ENCODE measurements at regions not wholly inside any gene's neighbourhood (a gene's known extent, or its start where the extent isn't known, plus 50 kb on each side); places are given as distances from the start of the nearest gene placed in this dataset.

DNA sequence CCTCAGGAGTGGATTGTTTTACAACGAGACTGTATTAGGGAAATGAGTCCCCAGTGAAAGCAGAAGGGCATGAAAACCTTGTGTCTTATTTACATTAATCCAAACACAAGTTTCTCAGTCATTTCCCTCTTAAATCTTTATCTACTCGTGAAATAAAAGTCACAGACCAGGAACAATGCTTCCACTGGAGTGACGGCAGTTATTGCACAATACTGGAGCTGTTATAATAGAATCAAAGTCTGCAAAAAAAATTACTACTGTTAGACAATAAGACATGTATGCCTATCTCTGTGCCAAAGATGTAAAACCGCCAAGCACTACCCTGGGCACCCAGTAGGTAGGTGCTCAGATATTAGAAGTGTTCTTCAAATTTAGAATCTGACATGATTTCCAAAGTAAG is 375.5 kb downstream of the ZNF521 start:
- no peak for ATAC-seq (ENCODE audit: low read depth)
- POLR2A ChIA-PET: no interaction called here
- TF ChIP-seq, protein P1, sequence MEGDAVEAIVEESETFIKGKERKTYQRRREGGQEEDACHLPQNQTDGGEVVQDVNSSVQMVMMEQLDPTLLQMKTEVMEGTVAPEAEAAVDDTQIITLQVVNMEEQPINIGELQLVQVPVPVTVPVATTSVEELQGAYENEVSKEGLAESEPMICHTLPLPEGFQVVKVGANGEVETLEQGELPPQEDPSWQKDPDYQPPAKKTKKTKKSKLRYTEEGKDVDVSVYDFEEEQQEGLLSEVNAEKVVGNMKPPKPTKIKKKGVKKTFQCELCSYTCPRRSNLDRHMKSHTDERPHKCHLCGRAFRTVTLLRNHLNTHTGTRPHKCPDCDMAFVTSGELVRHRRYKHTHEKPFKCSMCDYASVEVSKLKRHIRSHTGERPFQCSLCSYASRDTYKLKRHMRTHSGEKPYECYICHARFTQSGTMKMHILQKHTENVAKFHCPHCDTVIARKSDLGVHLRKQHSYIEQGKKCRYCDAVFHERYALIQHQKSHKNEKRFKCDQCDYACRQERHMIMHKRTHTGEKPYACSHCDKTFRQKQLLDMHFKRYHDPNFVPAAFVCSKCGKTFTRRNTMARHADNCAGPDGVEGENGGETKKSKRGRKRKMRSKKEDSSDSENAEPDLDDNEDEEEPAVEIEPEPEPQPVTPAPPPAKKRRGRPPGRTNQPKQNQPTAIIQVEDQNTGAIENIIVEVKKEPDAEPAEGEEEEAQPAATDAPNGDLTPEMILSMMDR (IDR thresholded peaks at IDR 0.05): no peak

DNA sequence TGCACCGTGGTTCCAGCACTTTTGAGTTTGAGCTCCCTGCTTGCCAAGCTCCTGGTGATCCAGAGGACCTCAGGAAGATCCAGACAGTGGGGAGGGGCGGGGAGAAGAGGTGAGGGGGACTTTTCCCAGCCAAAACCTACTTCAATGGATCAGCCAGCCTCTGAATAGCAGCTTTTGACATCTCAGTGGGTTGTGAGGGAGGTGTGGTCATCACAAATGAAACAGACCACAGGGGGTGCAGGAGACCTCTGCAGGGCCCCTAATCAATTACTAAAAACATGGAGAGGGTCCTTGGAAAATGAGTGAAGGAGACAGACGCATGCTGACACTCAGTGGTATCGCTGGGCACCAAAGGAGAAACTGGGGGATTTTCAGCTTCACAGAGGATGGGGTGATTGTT is 372.7 kb downstream of the ZNF521 start:
- Mint-ChIP-seq H3K27ac (no peak overlapping the region), H3K27me3 (peaks cover 32% of the 10 kb centered on the region), H3K4me1 (no peaks in the 10 kb centered on the region), H3K4me3 (no peak overlapping the region), H3K36me3 (ENCODE audit: low read depth) (no peaks in the 10 kb centered on the region), H3K9me3 (no peaks in the 10 kb centered on the region)
- ChIA-PET POLR2A (no interaction called here), CTCF (interaction anchor here (0.6 kb wide), 1 partner anchor 25 kb away, joined by 3 read pairs; no protein-coding TSS in a partner anchor)
- intact Hi-C loops (cut with micrococcal nuclease): no loop called here
- no peak for ATAC-seq (ENCODE audit: low read depth)
- TF ChIP-seq, protein P1 (IDR thresholded peaks at IDR 0.05): no peak
- no peak for DNase-seq

More for the DNA sequence above, 375.5 kb downstream of the ZNF521 start:
- no peaks in the 10 kb centered on the region for H3K9me3 Mint-ChIP-seq
- H3K4me3 Mint-ChIP-seq: no peak overlapping the region
- no peaks in the 10 kb centered on the region for H3K36me3 Mint-ChIP-seq (ENCODE audit: low read depth)
- DNase-seq: no peak
- CTCF ChIA-PET: no interaction called here
- no peak overlapping the region for H3K27ac Mint-ChIP-seq
- intact Hi-C loops (cut with micrococcal nuclease): no loop called here
- no peaks in the 10 kb centered on the region for H3K4me1 Mint-ChIP-seq
- peaks cover 28% of the 10 kb centered on the region for H3K27me3 Mint-ChIP-seq

DNA sequence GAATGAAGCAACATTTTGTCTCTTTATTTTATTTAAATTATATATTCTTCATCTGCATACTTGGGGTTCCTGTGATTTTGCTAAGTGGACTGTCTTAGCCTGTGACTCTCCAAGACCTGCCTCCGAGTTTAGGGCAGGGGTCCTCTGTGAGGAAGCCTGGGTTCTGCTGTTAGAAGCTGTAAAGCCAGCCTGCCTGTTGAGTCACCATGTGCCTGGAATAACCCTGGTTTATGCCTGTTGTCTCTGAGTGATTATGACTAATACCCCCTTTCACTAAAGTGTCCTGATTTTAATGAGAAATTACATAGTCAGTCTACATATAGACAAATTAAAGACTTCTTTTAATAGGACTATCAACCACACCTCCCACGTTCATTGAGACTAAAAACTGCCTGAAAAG is 369.1 kb downstream of the ZNF521 start:
- POLR2A ChIA-PET: no interaction called here
- intact Hi-C loops (cut with micrococcal nuclease): no loop called here
- ATAC-seq (ENCODE audit: low read depth): no peak
- no peaks in the 10 kb centered on the region for H3K36me3 Mint-ChIP-seq (ENCODE audit: low read depth)
- TF ChIP-seq, protein P1 (IDR thresholded peaks at IDR 0.05): no peak
- CTCF ChIA-PET: no interaction called here
- H3K27ac Mint-ChIP-seq: no peak overlapping the region
- no peaks in the 10 kb centered on the region for H3K9me3 Mint-ChIP-seq
- H3K27me3 Mint-ChIP-seq: peaks cover 24% of the 10 kb centered on the region
- H3K4me3 Mint-ChIP-seq: no peak overlapping the region
- H3K4me1 Mint-ChIP-seq: no peaks in the 10 kb centered on the region
- DNase-seq: no peak

DNA sequence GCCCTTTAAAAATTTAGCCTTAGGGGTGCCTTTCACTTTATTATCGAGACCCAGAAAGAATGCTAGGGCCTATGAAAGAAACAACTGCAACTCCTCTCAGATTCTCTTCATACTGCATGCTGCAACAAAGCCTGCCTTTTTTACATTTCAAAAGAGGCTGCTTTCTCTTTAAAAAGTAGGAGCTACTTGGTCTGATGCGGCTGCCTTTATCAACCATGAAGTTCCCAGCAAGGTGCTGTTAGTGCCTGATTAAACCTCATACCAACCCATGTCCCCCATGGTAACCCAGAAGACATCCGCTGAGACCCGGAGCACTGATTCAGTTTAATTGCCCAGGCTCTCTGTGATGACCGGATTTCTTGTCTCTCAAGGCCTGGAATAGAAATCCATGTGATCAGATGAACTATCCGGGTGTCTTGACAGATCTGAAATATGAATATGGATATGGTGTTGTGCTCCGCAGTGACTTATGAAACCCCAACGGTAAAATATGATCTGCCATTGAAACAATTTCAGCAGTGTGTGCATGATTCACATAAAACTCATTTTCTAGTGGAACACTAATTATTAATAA is 368.3 kb downstream of the ZNF521 start:
- Mint-ChIP-seq H3K9me3 (no peaks in the 10 kb centered on the region), H3K4me1 (no peaks in the 10 kb centered on the region), H3K27ac (no peak overlapping the region), H3K36me3 (ENCODE audit: low read depth) (no peaks in the 10 kb centered on the region), H3K4me3 (no peak overlapping the region), H3K27me3 (peaks cover 18% of the 10 kb centered on the region)
- intact Hi-C loops (cut with micrococcal nuclease): no loop called here
- TF ChIP-seq, protein P1 (IDR thresholded peaks at IDR 0.05): no peak
- ATAC-seq (ENCODE audit: low read depth) (no peak), DNase-seq (no peak)
- ChIA-PET CTCF (no interaction called here), POLR2A (no interaction called here)

DNA sequence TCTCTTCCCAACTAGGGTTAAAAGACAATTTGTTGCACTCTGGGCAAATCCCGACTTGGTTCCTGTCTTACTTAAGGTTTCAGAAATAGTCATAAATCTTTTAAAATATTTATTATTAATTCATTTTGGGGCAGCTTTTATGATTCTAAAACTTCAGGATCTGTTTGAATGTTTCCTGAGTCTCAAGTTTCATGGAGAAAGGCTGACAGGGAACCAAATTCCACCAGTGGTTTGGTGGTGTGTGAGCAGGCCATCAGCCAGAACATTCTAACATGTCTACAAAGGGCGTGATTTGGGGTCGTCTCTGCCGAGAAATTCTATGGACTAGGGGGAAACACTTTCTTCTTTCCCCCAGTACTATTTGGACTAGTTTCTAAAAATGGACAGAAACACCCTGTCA is 366.4 kb downstream of the ZNF521 start:
- H3K36me3 Mint-ChIP-seq (ENCODE audit: low read depth): no peaks in the 10 kb centered on the region
- peaks cover 12% of the 10 kb centered on the region for H3K4me1 Mint-ChIP-seq
- DNase-seq (no peak), ATAC-seq (ENCODE audit: low read depth) (no peak)
- POLR2A ChIA-PET: no interaction called here
- H3K9me3 Mint-ChIP-seq: no peaks in the 10 kb centered on the region
- TF ChIP-seq, protein P1 (IDR thresholded peaks at IDR 0.05): no peak
- CTCF ChIA-PET: no interaction called here
- intact Hi-C loops (cut with micrococcal nuclease): no loop called here
- peaks cover 10% of the 10 kb centered on the region for H3K27me3 Mint-ChIP-seq
- H3K4me3 Mint-ChIP-seq: no peak overlapping the region
- H3K27ac Mint-ChIP-seq: no peak overlapping the region

All from activated B cell treated with CpG ODN at 0.5 μM for 24 hours (primary cell).